Spleen (tissue), 11 donors: ENCODE measurements at regions not wholly inside any gene's neighbourhood (a gene's known extent, or its start where the extent isn't known, plus 50 kb on each side); places are given as distances from the start of the nearest gene placed in this dataset.

Experiments used
- DNase-seq: peaks from one replicate; pipeline ENCODE4 v3.0.0-alpha.2; 2020
- H3K27ac ChIP-seq, 8 donors: fragments of 200-600 bp; sonication (generic) in 7 of 8; 1 replicate in 4 of 8; 2 replicates in 4 of 8; pipeline versions ENCODE4 v1.5.0 to v1.8.0; 2016 to 2021; ENCODE audit warnings: inconsistent platforms in 4 of 8, mild to moderate bottlenecking in 4 of 8, moderate library complexity in 1 of 8
- H3K27me3 ChIP-seq, 7 donors: fragments of 200-600 bp; sonication (generic) in 6 of 7; replicated peaks in 1 of 7; 1 replicate in 4 of 7; 2 replicates in 3 of 7; pipeline versions ENCODE4 v1.5.0 to v1.8.0; 2016 to 2021; ENCODE audit warnings: inconsistent platforms in 3 of 7, mild to moderate bottlenecking in 1 of 7
- H3K36me3 ChIP-seq, 6 donors: fragments of 200-600 bp; sonication (generic) in 5 of 6; 1 replicate in 4 of 6; 2 replicates in 2 of 6; pipeline versions ENCODE4 v1.5.0 to v1.8.0; 2016 to 2021; ENCODE audit warnings: inconsistent platforms in 2 of 6
- H3K4me1 ChIP-seq, 6 donors: fragments of 200-600 bp; sonication (generic) in 5 of 6; 1 replicate in 3 of 6; 2 replicates in 3 of 6; pipeline versions ENCODE4 v1.5.0 to v1.8.0; 2016 to 2021; ENCODE audit warnings: inconsistent platforms in 3 of 6
- H3K4me3 ChIP-seq, 8 donors: fragments of 200-600 bp; sonication (generic) in 7 of 8; 1 replicate in 4 of 8; 2 replicates in 4 of 8; pipeline versions ENCODE4 v1.5.0 to v1.8.0; 2016 to 2021; ENCODE audit warnings: inconsistent platforms in 4 of 8, mild to moderate bottlenecking in 4 of 8, moderate library complexity in 2 of 8
- H3K9me3 ChIP-seq, 8 donors: fragments of 200-600 bp; sonication (generic) in 7 of 8; 1 replicate in 4 of 8; 2 replicates in 4 of 8; pipeline versions ENCODE4 v1.5.0 to v1.8.0; 2016 to 2021; ENCODE audit warnings: inconsistent platforms in 4 of 8
- POLR2A ChIP-seq, 3 donors: fragments of 450-650 bp; IDR thresholded peaks; one replicate each; pipeline ENCODE4 v1.5.1; 2017; ENCODE audit warnings: antibody characterized with exemption in 3 of 3, mild to moderate bottlenecking in 1 of 3
- POLR2AphosphoS5 ChIP-seq, 3 donors: sonication (generic); formaldehyde crosslinking; IDR thresholded peaks; one replicate each; pipeline ENCODE4 v1.5.1; 2017; ENCODE audit warnings: antibody characterized with exemption in 3 of 3
- WGBS, 5 donors: extraction: QIAGEN DNeasy Blood & Tissue Kit in 3 of 5; methylation state at CpG; one replicate each; pipeline versions ENCODE4 v1.1.5 to v1.1.7; 2013 to 2018; 5-methylcytosine and 5-hydroxymethylcytosine counted together
- intact Hi-C: fragments of 100-400 bp; cut with DNase I; formaldehyde crosslinking; loops from one replicate; pipeline ENCODE4 v1.15.0; 2023; ENCODE audit warnings: low total_unique reads
- TF ChIP-seq, protein P1 (sequence below), 11 experiments: fragments of 200-600 bp in 7 of 11; fragments of 450-650 bp in 4 of 11; sonication (generic) in 4 of 11; IDR thresholded peaks in 8 of 11; conservative IDR thresholded peaks in 3 of 11; 1 replicate in 7 of 11; 2 replicates in 4 of 11; pipeline versions ENCODE4 v1.4.0 to v1.8.0; 2016 to 2021; ENCODE audit warnings: antibody characterized with exemption in 11 of 11, inconsistent platforms in 4 of 11, mild to moderate bottlenecking in 1 of 11
- donor health status: healthy with polysubstance abuse.
- donor health status: DM: no; HTN: no; CAD: no; lungs with moderate emphysema.
- donor health status: DM: no; HTN: no; CAD: no.
- donor health status: Bipolar disorder and iron deficiency.
- donor health status: healthy.
- donor health status: DM: no; HTN: no; CAD: no.
- donor health status: DM: yes; HTN: yes; CAD: no.

DNA sequence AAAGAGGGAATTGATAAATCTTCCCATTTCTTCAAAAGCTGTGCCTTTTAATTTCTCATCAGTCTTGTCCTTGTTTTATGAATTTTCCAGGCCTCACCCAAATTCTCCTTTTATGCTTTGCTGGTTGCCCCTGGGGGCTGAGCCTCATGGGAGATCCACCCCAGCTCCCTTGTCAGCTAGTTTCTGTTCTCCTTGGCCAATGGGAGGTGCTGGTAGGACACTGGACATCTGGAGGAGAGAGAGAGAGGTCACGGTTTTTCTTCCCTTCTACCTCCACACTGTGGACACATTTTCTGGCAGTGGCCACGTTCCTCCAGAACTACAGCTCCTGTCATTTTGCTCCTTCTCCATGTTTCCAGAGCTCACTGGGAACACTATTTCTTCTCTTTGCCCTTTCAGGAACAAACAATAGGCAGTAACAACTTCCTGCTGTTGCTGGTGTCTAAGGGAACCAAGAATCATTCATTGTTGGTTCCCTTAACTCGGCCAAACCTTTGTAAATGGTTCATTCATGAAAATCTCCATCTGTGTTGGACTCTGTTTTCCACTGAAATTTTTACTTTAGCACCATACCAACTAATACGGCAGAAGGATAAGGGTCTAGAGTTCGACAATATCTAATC, 334.5 kb downstream of the GPAT3 start:
- Histone ChIP-seq H3K4me3 (no peak overlapping the region), H3K4me1 (no peaks in the 10 kb centered on the region), H3K27me3 (no peaks in the 10 kb centered on the region), H3K36me3 (no peaks in the 10 kb centered on the region), H3K27ac (no peak overlapping the region), H3K9me3 (no peaks in the 10 kb centered on the region)
- DNase-seq = no peak
- TF ChIP-seq, protein P1, sequence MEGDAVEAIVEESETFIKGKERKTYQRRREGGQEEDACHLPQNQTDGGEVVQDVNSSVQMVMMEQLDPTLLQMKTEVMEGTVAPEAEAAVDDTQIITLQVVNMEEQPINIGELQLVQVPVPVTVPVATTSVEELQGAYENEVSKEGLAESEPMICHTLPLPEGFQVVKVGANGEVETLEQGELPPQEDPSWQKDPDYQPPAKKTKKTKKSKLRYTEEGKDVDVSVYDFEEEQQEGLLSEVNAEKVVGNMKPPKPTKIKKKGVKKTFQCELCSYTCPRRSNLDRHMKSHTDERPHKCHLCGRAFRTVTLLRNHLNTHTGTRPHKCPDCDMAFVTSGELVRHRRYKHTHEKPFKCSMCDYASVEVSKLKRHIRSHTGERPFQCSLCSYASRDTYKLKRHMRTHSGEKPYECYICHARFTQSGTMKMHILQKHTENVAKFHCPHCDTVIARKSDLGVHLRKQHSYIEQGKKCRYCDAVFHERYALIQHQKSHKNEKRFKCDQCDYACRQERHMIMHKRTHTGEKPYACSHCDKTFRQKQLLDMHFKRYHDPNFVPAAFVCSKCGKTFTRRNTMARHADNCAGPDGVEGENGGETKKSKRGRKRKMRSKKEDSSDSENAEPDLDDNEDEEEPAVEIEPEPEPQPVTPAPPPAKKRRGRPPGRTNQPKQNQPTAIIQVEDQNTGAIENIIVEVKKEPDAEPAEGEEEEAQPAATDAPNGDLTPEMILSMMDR (IDR thresholded peaks at IDR 0.05 in 8 of 11, conservative IDR thresholded peaks at IDR 0.05 in 3 of 11) = no peak
- no peak for TF ChIP-seq POLR2AphosphoS5 (IDR thresholded peaks at IDR 0.05)
- TF ChIP-seq POLR2A (IDR thresholded peaks at IDR 0.05) = no peak
- intact Hi-C loops = no loop called here
- WGBS, 5 donors = 60 to 71% (median 65%) methylated on average over 5 of the region's 5 CpGs

DNA sequence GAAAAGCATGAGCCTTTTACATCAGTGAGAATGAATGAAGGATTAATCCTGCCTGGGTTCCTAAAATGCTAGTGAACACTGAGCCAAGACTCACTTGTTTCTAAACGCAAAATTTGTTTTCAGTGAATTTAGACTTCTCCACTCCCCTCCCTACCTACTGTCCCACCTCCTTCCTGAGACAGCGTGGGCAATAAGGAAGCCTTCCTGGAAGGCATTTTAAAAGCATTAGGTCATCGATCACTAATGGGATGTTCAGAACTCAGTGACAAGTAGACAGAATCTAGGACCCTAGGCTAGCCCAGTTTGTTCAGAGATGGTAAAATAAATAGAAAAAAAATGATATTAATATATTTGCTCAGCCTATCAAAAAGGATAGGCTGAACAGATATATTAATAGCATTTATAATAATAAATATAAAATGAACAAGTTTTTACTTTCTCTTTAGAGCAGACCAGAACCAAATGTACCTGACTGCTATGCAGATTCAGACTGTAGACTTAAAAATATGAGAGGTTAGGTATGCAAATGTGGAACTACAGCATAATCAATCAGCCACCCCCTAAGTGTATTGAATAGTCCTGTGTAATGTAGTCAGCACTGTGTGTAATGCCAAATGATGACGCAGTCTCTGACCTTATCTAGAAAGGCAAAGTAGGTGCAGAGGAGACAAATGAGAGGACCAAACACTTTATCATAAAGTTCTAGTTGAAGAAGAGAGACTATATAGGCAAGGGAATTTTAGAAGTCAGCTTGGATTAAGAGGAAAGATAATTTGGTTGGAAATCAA, 331.1 kb downstream of the GPAT3 start:
- 56 to 63% (median 61%) methylated on average over 4 of the region's 4 CpGs for WGBS, 5 donors

DNA sequence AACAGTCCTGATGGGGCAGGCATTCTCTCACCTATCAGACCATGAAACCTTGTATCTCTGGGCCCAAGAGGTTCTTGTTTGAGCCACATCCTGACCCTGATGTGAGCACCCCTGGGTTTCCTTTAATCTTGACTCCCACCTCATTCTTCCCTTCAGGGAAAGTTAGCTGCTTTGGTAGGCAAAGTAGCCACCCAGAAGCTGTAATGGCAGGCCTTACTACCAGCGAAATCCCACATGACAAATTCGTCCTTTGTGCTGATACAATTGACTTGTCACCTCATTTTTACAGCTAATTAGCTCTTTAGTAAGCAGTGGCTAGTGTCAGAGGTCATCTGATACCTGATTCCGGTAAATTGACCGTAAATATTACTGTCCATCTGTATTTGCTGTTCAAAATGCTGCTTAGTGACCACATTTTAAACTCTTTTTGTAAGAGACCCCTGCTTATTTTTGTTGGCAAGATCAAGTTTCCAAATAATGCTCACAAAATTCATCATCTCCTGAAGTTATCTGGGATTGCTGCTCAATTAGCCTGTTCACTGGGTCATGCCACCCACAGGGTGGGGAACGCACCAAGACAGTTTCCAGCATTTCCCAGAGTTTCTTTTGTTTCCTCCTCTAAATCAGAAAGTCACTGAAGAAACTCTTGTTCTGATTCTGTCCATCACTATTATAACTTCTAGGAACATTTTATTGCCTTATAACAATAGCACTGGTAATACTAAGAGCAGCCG, 329.7 kb downstream of the GPAT3 start:
- Histone ChIP-seq H3K36me3 (no peaks in the 10 kb centered on the region), H3K4me1 (no peaks in the 10 kb centered on the region), H3K27me3 (no peaks in the 10 kb centered on the region), H3K27ac (no peak overlapping the region), H3K9me3 (no peaks in the 10 kb centered on the region), H3K4me3 (no peak overlapping the region)
- TF ChIP-seq POLR2AphosphoS5 (IDR thresholded peaks at IDR 0.05) (no peak), POLR2A (IDR thresholded peaks at IDR 0.05) (no peak)
- TF ChIP-seq, protein P1 (IDR thresholded peaks at IDR 0.05 in 8 of 11, conservative IDR thresholded peaks at IDR 0.05 in 3 of 11) = no peak
- intact Hi-C loops = no loop called here
- WGBS, 5 donors = 52 to 67% (median 59%) methylated on average over 6 of the region's 6 CpGs
- no peak for DNase-seq

More for the DNA sequence above, 331.1 kb downstream of the GPAT3 start:
- Histone ChIP-seq H3K27me3 (no peaks in the 10 kb centered on the region), H3K9me3 (no peaks in the 10 kb centered on the region), H3K4me1 (no peaks in the 10 kb centered on the region), H3K4me3 (no peak overlapping the region), H3K36me3 (no peaks in the 10 kb centered on the region), H3K27ac (no peak overlapping the region)
- TF ChIP-seq POLR2A (IDR thresholded peaks at IDR 0.05) (no peak), POLR2AphosphoS5 (IDR thresholded peaks at IDR 0.05) (no peak)
- TF ChIP-seq, protein P1 (IDR thresholded peaks at IDR 0.05 in 8 of 11, conservative IDR thresholded peaks at IDR 0.05 in 3 of 11) = no peak
- no peak for DNase-seq
- intact Hi-C loops = no loop called here
